GM13976 (cell line): ENCODE measurements at regions not wholly inside any gene's neighbourhood (a gene's known extent, or its start where the extent isn't known, plus 50 kb on each side); places are given as distances from the start of the nearest gene placed in this dataset.

Experiments
- DNase-seq: peaks from one replicate; pipeline ENCODE4 v3.0.0; 2012; ENCODE audit warnings: low spot score
- CTCF ChIP-seq: IDR thresholded peaks from 2 replicates; pipeline ENCODE4 v1.5.1; 2012; ENCODE audit warnings: borderline replicate concordance, mild to moderate bottlenecking; ENCODE audit not compliant: insufficient read depth; ENCODE audit errors: extremely low read depth, missing control alignments, control extremely low read depth
- in situ Hi-C: fragments of 300-500 bp; cut with MboI; formaldehyde crosslinking; loops from one replicate; pipeline ENCODE4 v1.12.0; 2022; ENCODE audit warnings: low sequenced_read_pairs, mixed read lengths, inconsistent platforms; ENCODE audit not compliant: unreplicated experiment

- no peak for TF ChIP-seq CTCF
- no peak for DNase-seq
- in situ Hi-C loops, result no loop called here
Measured at GRCh38 chr5:128649192-128649591, 111.1 kb upstream of the FBN2 start.

GRCh38 chr5:128662997-128663396 lies 125.0 kb upstream of the FBN2 start:
- in situ Hi-C loops, result loop anchor here (25.0 kb wide), 1 partner anchor 451 kb away; no protein-coding TSS in a partner anchor
- no peak for TF ChIP-seq CTCF

GRCh38 chr5:128665747-128666355 lies 127.8 kb upstream of the FBN2 start:
- TF ChIP-seq CTCF, result no peak
- DNase-seq, result no peak
- in situ Hi-C loops, result loop anchor here (25.0 kb wide), 1 partner anchor 454 kb away; no protein-coding TSS in a partner anchor

More at GRCh38 chr5:128662997-128663396, 125.0 kb upstream of the FBN2 start:
- DNase-seq, result no peak

- in situ Hi-C loops, result loop anchor here (25.0 kb wide), 1 partner anchor 455 kb away; no protein-coding TSS in a partner anchor
- DNase-seq, result no peak
- TF ChIP-seq CTCF, result no peak
Measured at GRCh38 chr5:128667152-128667551, 129.1 kb upstream of the FBN2 start.

- in situ Hi-C loops, result loop anchor here (25.0 kb wide), 1 partner anchor 455 kb away; no protein-coding TSS in a partner anchor
- TF ChIP-seq CTCF, result no peak
Measured at GRCh38 chr5:128667751-128668150, 129.7 kb upstream of the FBN2 start.

GRCh38 chr5:128668921-128669320 lies 130.9 kb upstream of the FBN2 start:
- no peak for TF ChIP-seq CTCF
- DNase-seq, result no peak
- in situ Hi-C loops, result loop anchor here (25.0 kb wide), 1 partner anchor 457 kb away; no protein-coding TSS in a partner anchor

More at GRCh38 chr5:128667751-128668150, 129.7 kb upstream of the FBN2 start:
- no peak for DNase-seq
